Right lobe of liver (tissue), 6 donors: ENCODE measurements at regions not wholly inside any gene's neighbourhood (a gene's known extent, or its start where the extent isn't known, plus 50 kb on each side); places are given as distances from the start of the nearest gene placed in this dataset.

Experiments
- ATAC-seq, 4 donors: fragments of 200-7000 bp; cut with Tn5 transposase; one replicate each; pipeline ENCODE4 v1.9.1; 2020; ENCODE audit warnings: mild to moderate bottlenecking in 4 of 4, moderate library complexity in 4 of 4
- DNase-seq, 3 donors: peaks; one replicate each; pipeline ENCODE4 v3.0.0-alpha.2; 2020
- H3K27ac ChIP-seq, 3 donors: fragments of 200-600 bp; one replicate each; pipeline ENCODE4 v1.8.0; 2022
- H3K27me3 ChIP-seq, 2 donors: fragments of 200-600 bp; one replicate each; pipeline ENCODE4 v1.8.0; 2022
- H3K36me3 ChIP-seq, 4 donors: fragments of 200-600 bp; sonication (generic) in 1 of 4; one replicate each; pipeline versions ENCODE4 v1.5.1 to v1.8.0; 2017 to 2022; ENCODE audit warnings: control low read depth in 1 of 4
- H3K4me1 ChIP-seq, 4 donors: fragments of 200-600 bp; sonication (generic) in 1 of 4; one replicate each; pipeline versions ENCODE4 v1.5.1 to v1.8.0; 2017 to 2022; ENCODE audit warnings: control low read depth in 1 of 4
- H3K4me3 ChIP-seq, 3 donors: fragments of 200-600 bp; one replicate each; pipeline ENCODE4 v1.8.0; 2022
- H3K9me3 ChIP-seq, 4 donors: fragments of 200-600 bp; sonication (generic) in 1 of 4; one replicate each; pipeline versions ENCODE4 v1.5.1 to v1.8.0; 2017 to 2022; ENCODE audit warnings: control low read depth in 1 of 4
- CTCF ChIP-seq, 4 donors: fragments of 200-600 bp in 3 of 4; fragments of 450-650 bp in 1 of 4; IDR thresholded peaks; one replicate each; pipeline versions ENCODE4 v1.5.1 to v1.8.0; 2016 to 2022; ENCODE audit warnings: antibody characterized with exemption in 4 of 4, mild to moderate bottlenecking in 2 of 4
- POLR2A ChIP-seq: fragments of 450-650 bp; IDR thresholded peaks from one replicate; pipeline ENCODE4 v1.6.1; 2017; ENCODE audit warnings: antibody characterized with exemption, mild to moderate bottlenecking
- WGBS: methylation state at CpG from one replicate; pipeline ENCODE4 v1.1.6; 2018; ENCODE audit warnings: low coverage, low lambda C conversion rate; ENCODE audit not compliant: insufficient coverage; ENCODE audit errors: missing lambda C conversion rate; 5-methylcytosine and 5-hydroxymethylcytosine counted together
- intact Hi-C, 2 donors: fragments of 100-400 bp; cut with DNase I; formaldehyde crosslinking; loops; one replicate each; pipeline versions ENCODE4 v1.11.2 to v1.14.1; 2022
- donor health status: DM: no; HTN: yes; CAD: no.
- donor health status: DM: no; HTN: no; CAD: no.
- donor health status: DM: no; HTN: no; CAD: no.
- donor health status: DM: no; HTN: yes; CAD: no.
- donor health status: DM: no; HTN: yes; CAD: no.

GRCh38 chr2:84283506-84283905, 175.6 kb downstream of the SUCLG1 start:
- 57% methylated on average over 3 of the region's 3 CpGs for WGBS
- no peak for ATAC-seq
- no peaks in the 10 kb centered on the region for H3K9me3 ChIP-seq
- no peaks in the 10 kb centered on the region for H3K4me1 ChIP-seq
- H3K4me3 ChIP-seq, result no peak overlapping the region
- H3K27ac ChIP-seq, result no peak overlapping the region
- TF ChIP-seq CTCF (IDR thresholded peaks at IDR 0.05) (no peak), POLR2A (no peak)
- intact Hi-C loops, result no loop called here
- no peaks in the 10 kb centered on the region for H3K27me3 ChIP-seq
- DNase-seq, result no peak
- H3K36me3 ChIP-seq, result no peaks in the 10 kb centered on the region

DNA sequence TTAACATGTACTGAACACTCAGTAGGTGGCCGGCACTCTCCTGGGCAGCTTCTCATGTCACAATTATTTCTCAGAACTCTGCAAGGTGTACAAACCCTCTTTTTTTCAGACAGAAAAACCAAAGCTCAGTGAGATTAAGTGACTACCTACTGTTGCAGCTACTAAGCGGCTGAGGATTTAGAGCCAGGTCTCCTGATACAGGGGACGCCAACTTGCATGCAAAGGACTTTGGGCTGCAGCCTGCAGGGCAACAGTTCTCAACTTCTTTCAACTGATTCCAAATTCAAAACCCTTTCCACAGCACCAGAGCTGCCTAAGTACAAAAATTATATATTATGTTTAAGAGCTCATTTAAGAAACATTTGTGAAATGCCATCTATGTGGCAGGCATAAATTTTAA, 177.6 kb downstream of the SUCLG1 start:
- DNase-seq, result no peak
- TF ChIP-seq CTCF (IDR thresholded peaks at IDR 0.05) (no peak), POLR2A (no peak)
- Histone ChIP-seq H3K36me3 (no peaks in the 10 kb centered on the region), H3K27ac (no peak overlapping the region), H3K27me3 (no peaks in the 10 kb centered on the region), H3K9me3 (no peaks in the 10 kb centered on the region), H3K4me1 (no peaks in the 10 kb centered on the region), H3K4me3 (no peak overlapping the region)
- WGBS, result 54% methylated on average over 3 of the region's 3 CpGs
- peak in 1 of 4 donors; percentile 32 for ATAC-seq
- intact Hi-C loops, result no loop called here

GRCh38 chr2:84280873-84281272, 178.2 kb downstream of the SUCLG1 start:
- Histone ChIP-seq H3K27me3 (no peaks in the 10 kb centered on the region), H3K4me1 (no peaks in the 10 kb centered on the region), H3K36me3 (no peaks in the 10 kb centered on the region), H3K27ac (no peak overlapping the region), H3K9me3 (no peaks in the 10 kb centered on the region), H3K4me3 (no peak overlapping the region)
- TF ChIP-seq POLR2A (no peak), CTCF (IDR thresholded peaks at IDR 0.05) (no peak)
- ATAC-seq, result no peak
- 33% methylated on average over 1 of the region's 1 CpG for WGBS
- intact Hi-C loops, result no loop called here
- no peak for DNase-seq

GRCh38 chr2:84278386-84278785, 180.7 kb downstream of the SUCLG1 start:
- no peaks in the 10 kb centered on the region for H3K36me3 ChIP-seq
- H3K9me3 ChIP-seq, result no peaks in the 10 kb centered on the region
- ATAC-seq, result no peak
- intact Hi-C loops, result no loop called here
- no peak for DNase-seq
- no peak overlapping the region for H3K27ac ChIP-seq
- 67% methylated on average over 1 of the region's 2 CpGs for WGBS
- H3K4me1 ChIP-seq, result no peaks in the 10 kb centered on the region
- TF ChIP-seq CTCF (IDR thresholded peaks at IDR 0.05), result no peak
- TF ChIP-seq POLR2A, result no peak
- no peak overlapping the region for H3K4me3 ChIP-seq
- no peaks in the 10 kb centered on the region for H3K27me3 ChIP-seq

DNA sequence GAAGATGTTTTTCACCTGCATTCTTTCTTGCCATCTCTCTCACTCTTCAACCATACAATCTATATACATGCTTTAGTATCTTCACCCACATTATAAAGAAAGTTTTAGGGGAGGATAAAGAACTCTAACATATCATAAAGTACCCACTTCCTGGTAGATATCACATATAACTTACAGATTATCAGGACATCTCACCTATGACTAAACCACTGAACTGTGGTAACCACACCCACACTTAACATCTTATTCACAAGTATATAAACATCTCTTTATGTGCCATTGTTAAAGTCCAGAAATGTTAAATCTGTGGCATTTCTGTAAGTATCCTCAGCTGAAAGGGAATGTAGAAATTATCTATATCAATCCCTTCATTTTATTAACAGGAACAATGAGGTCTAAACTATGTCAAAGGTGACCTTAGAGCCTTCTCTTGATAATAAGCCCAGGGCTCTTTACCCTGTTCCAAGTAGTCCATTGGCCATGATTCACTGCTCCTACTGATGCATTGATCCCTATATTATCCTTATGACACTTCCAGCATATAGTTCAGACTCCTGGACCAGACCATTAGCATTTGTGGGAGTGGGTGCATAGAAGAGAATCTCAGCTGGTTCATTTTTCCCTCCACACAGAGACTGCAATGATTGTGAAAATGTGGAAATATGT, 182.4 kb downstream of the SUCLG1 start:
- TF ChIP-seq CTCF (IDR thresholded peaks at IDR 0.05), result no peak
- no peak for TF ChIP-seq POLR2A
- Histone ChIP-seq H3K27me3 (no peaks in the 10 kb centered on the region), H3K4me1 (no peaks in the 10 kb centered on the region), H3K9me3 (no peaks in the 10 kb centered on the region), H3K27ac (no peak overlapping the region), H3K4me3 (no peak overlapping the region), H3K36me3 (no peaks in the 10 kb centered on the region)
- no peak for DNase-seq
- no peak for ATAC-seq
- intact Hi-C loops, result no loop called here
